ENCODE measurements at regions not wholly inside any gene's neighbourhood (a gene's known extent, or its start where the extent isn't known, plus 50 kb on each side); places are given as distances from the start of the nearest gene placed in this dataset.

GRCh38 chr5:159642379-159642778 is 273.9 kb upstream of the ADRA1B start:
- no peak for TF ChIP-seq CTCF (IDR thresholded peaks at IDR 0.05; ENCODE audit: low read depth, low read length)
- in situ Hi-C loops (cut with HindIII; ENCODE audit: low sequenced_read_pairs) = no loop called here
- no peak overlapping the region for H3K4me3 ChIP-seq (ENCODE audit: low read depth, low read length)
- DNase-seq (ENCODE audit: low read depth, low spot score) = no peak

GRCh38 chr5:159644053-159644452 is 272.2 kb upstream of the ADRA1B start:
- in situ Hi-C loops (cut with HindIII; ENCODE audit: low sequenced_read_pairs) = no loop called here
- no peak overlapping the region for H3K4me3 ChIP-seq (ENCODE audit: low read depth, low read length)
- DNase-seq (ENCODE audit: low read depth, low spot score) = no peak
- TF ChIP-seq CTCF (IDR thresholded peaks at IDR 0.05; ENCODE audit: low read depth, low read length) = no peak

- in situ Hi-C loops (cut with HindIII; ENCODE audit: low sequenced_read_pairs) = no loop called here
- H3K4me3 ChIP-seq (ENCODE audit: low read depth, low read length) = no peak overlapping the region
- no peak for TF ChIP-seq CTCF (IDR thresholded peaks at IDR 0.05; ENCODE audit: low read depth, low read length)
- DNase-seq (ENCODE audit: low read depth, low spot score) = no peak
These were observed 271.0 kb upstream of the ADRA1B start for GRCh38 chr5:159645179-159645846.

GRCh38 chr5:159650803-159651202 is 265.5 kb upstream of the ADRA1B start:
- in situ Hi-C loops (cut with HindIII; ENCODE audit: low sequenced_read_pairs) = no loop called here
- no peak overlapping the region for H3K4me3 ChIP-seq (ENCODE audit: low read depth, low read length)
- no peak for TF ChIP-seq CTCF (IDR thresholded peaks at IDR 0.05; ENCODE audit: low read depth, low read length)
- no peak for DNase-seq (ENCODE audit: low read depth, low spot score)

- TF ChIP-seq CTCF (IDR thresholded peaks at IDR 0.05; ENCODE audit: low read depth, low read length) = no peak
- H3K4me3 ChIP-seq (ENCODE audit: low read depth, low read length) = no peak overlapping the region
- no peak for DNase-seq (ENCODE audit: low read depth, low spot score)
- in situ Hi-C loops (cut with HindIII; ENCODE audit: low sequenced_read_pairs) = no loop called here
These were observed 260.4 kb upstream of the ADRA1B start for GRCh38 chr5:159655757-159656409.

GRCh38 chr5:159657298-159657697 is 259.0 kb upstream of the ADRA1B start:
- no peak for TF ChIP-seq CTCF (IDR thresholded peaks at IDR 0.05; ENCODE audit: low read depth, low read length)
- no peak for DNase-seq (ENCODE audit: low read depth, low spot score)
- in situ Hi-C loops (cut with HindIII; ENCODE audit: low sequenced_read_pairs) = no loop called here
- H3K4me3 ChIP-seq (ENCODE audit: low read depth, low read length) = no peak overlapping the region
